Heart right ventricle (tissue), 16 donors: ENCODE measurements at regions not wholly inside any gene's neighbourhood (a gene's known extent, or its start where the extent isn't known, plus 50 kb on each side); places are given as distances from the start of the nearest gene placed in this dataset.

Source experiments
- ATAC-seq, 8 donors: fragments of 200-7000 bp; cut with Tn5 transposase; one replicate each; pipeline ENCODE4 v1.9.1; 2020; ENCODE audit warnings: mild to moderate bottlenecking in 8 of 8, moderate library complexity in 8 of 8, moderate number of reproducible peaks in 1 of 8
- DNase-seq, 2 donors: peaks; one replicate each; pipeline ENCODE4 v3.0.0-alpha.2; 2020
- H3K27ac ChIP-seq, 10 donors: fragments of 200-600 bp; sonication (generic) in 2 of 10; one replicate each; pipeline versions ENCODE4 v1.5.0 to v1.8.0; 2020 to 2022; ENCODE audit warnings: mild to moderate bottlenecking in 3 of 10
- H3K27me3 ChIP-seq, 7 donors: fragments of 200-600 bp; one replicate each; pipeline ENCODE4 v1.8.0; 2021 to 2022; ENCODE audit warnings: mild to moderate bottlenecking in 2 of 7
- H3K36me3 ChIP-seq, 9 donors: fragments of 200-600 bp; sonication (generic) in 1 of 9; one replicate each; pipeline versions ENCODE4 v1.5.0 to v1.8.0; 2020 to 2022; ENCODE audit warnings: mild to moderate bottlenecking in 2 of 9
- H3K4me1 ChIP-seq, 9 donors: fragments of 200-600 bp; sonication (generic) in 1 of 9; one replicate each; pipeline versions ENCODE4 v1.5.0 to v1.8.0; 2020 to 2022; ENCODE audit warnings: mild to moderate bottlenecking in 4 of 9
- H3K4me3 ChIP-seq, 10 donors: fragments of 200-600 bp; sonication (generic) in 2 of 10; one replicate each; pipeline versions ENCODE4 v1.5.0 to v1.8.0; 2020 to 2022; ENCODE audit warnings: mild to moderate bottlenecking in 7 of 10, moderate library complexity in 2 of 10
- H3K9me3 ChIP-seq, 11 donors: fragments of 200-600 bp in 10 of 11; sonication (generic) in 2 of 11; one replicate each; pipeline versions ENCODE4 v1.5.0 to v1.8.0; 2013 to 2022; ENCODE audit warnings: mild to moderate bottlenecking in 2 of 11, control low read depth in 1 of 11, moderate library complexity in 1 of 11
- CTCF ChIP-seq, 9 donors: fragments of 200-600 bp; sonication (generic) in 2 of 9; IDR thresholded peaks; one replicate each; pipeline versions ENCODE4 v1.5.0 to v1.8.0; 2021 to 2022; ENCODE audit warnings: antibody characterized with exemption in 9 of 9, mild to moderate bottlenecking in 5 of 9, moderate library complexity in 1 of 9
- WGBS, 2 donors: extraction: QIAGEN DNeasy Blood & Tissue Kit; methylation state at CpG; one replicate each; pipeline ENCODE4 v1.1.7; 2013; ENCODE audit warnings: inconsistent platforms in 1 of 2; 5-methylcytosine and 5-hydroxymethylcytosine counted together
- intact Hi-C, 10 donors: fragments of 100-400 bp; cut with DNase I; formaldehyde crosslinking; loops; one replicate each; pipeline versions ENCODE4 v1.11.1 to v1.14.2; 2022
- donor health status: Arrhythmogenic right ventricular cardiomyopathy.
- donor health status: ischemic (EF 13 %, LVEDD 7.1; RV severe dilation, severe dysfunction).
- donor health status: healthy with polysubstance abuse.
- donor health status: DM: no; HTN: yes; CAD: no.
- donor health status: DM: no; HTN: no; CAD: no.
- donor health status: ischemic (EF 25% LVEDD 6.9; RV normal size, moderate dysfunction).
- donor health status: ischemic (EF 25% LVEDD 5.7; RV mildly dilated, moderate dysfunction).
- donor health status: healthy.
- donor health status: DM: yes; HTN: yes; CAD: no.
- donor health status: Ischemic cardiomyopathy.
- donor health status: ischemic (EF 35%, LVEDD 5.7; RV mildly dilated, moderate dysfunction).
- donor health status: nonischemic (EF 11% LVEDD 7.7; RV severe dilation, severe dysfunction).
- donor health status: DM: yes; HTN: yes; CAD: no.
- donor health status: PGD.
- donor health status: ischemic (EF 29% LVEDD 5.4; RV normal size, mild dysfunction).
- donor health status: nonischemic (EF 23%, LVEDD 6.1; RV moderate dilation, normal function).

- H3K27me3 ChIP-seq, result peaks cover 0 to 38% (median 19%) of the 10 kb centered on the region in 7 donors
- H3K9me3 ChIP-seq, result no peaks in the 10 kb centered on the region
- H3K36me3 ChIP-seq, result no peaks in the 10 kb centered on the region
- H3K27ac ChIP-seq, result no peak overlapping the region
- TF ChIP-seq CTCF (IDR thresholded peaks at IDR 0.05), result no peak
- 80 to 82% methylated on average over 14 of the region's 14 CpGs for WGBS, 2 donors
- no peak overlapping the region for H3K4me3 ChIP-seq
- intact Hi-C loops, result no loop called here
- DNase-seq, result no peak
- H3K4me1 ChIP-seq, result peaks cover 0 to 15% (median 2%) of the 10 kb centered on the region in 9 donors
- ATAC-seq, result no peak
These were observed 67.5 kb upstream of the CLDN14 start for GRCh38 chr21:36547464-36547863.

- TF ChIP-seq CTCF (IDR thresholded peaks at IDR 0.05), result no peak
- Histone ChIP-seq H3K36me3 (no peaks in the 10 kb centered on the region), H3K4me1 (peaks cover 0 to 12% (median 0%) of the 10 kb centered on the region in 9 donors), H3K27me3 (peaks cover 0 to 24% (median 11%) of the 10 kb centered on the region in 7 donors), H3K4me3 (no peak overlapping the region), H3K27ac (no peak overlapping the region), H3K9me3 (no peaks in the 10 kb centered on the region)
- ATAC-seq, result no peak
- intact Hi-C loops, result no loop called here
- 47 to 50% methylated on average over 3 of the region's 3 CpGs for WGBS, 2 donors
- no peak for DNase-seq
These were observed 68.9 kb upstream of the CLDN14 start for GRCh38 chr21:36548866-36549265.

- H3K4me1 ChIP-seq, result peaks cover 0 to 12% (median 0%) of the 10 kb centered on the region in 9 donors
- ATAC-seq (no peak), DNase-seq (no peak)
- no peak overlapping the region for H3K27ac ChIP-seq
- H3K4me3 ChIP-seq, result no peak overlapping the region
- no peak for TF ChIP-seq CTCF (IDR thresholded peaks at IDR 0.05)
- peaks cover 0 to 23% (median 11%) of the 10 kb centered on the region in 7 donors for H3K27me3 ChIP-seq
- H3K36me3 ChIP-seq, result no peaks in the 10 kb centered on the region
- 79 to 81% methylated on average over 7 of the region's 7 CpGs for WGBS, 2 donors
- H3K9me3 ChIP-seq, result no peaks in the 10 kb centered on the region
- intact Hi-C loops, result no loop called here
These were observed 69.5 kb upstream of the CLDN14 start for GRCh38 chr21:36549470-36549869.

GRCh38 chr21:36550761-36551160 is 70.8 kb upstream of the CLDN14 start:
- peaks cover 0 to 30% (median 11%) of the 10 kb centered on the region in 7 donors for H3K27me3 ChIP-seq
- WGBS, 2 donors, result 70 to 71% methylated on average over 7 of the region's 7 CpGs
- peaks cover 0 to 12% (median 0%) of the 10 kb centered on the region in 9 donors for H3K4me1 ChIP-seq
- TF ChIP-seq CTCF (IDR thresholded peaks at IDR 0.05), result no peak
- no peak overlapping the region for H3K27ac ChIP-seq
- no peak overlapping the region for H3K4me3 ChIP-seq
- H3K9me3 ChIP-seq, result no peaks in the 10 kb centered on the region
- no peaks in the 10 kb centered on the region for H3K36me3 ChIP-seq
- intact Hi-C loops, result no loop called here
- peak in 1 of 8 donors; percentile 56 for ATAC-seq
- DNase-seq, result no peak
